ENCODE measurements at regions not wholly inside any gene's neighbourhood (a gene's known extent, or its start where the extent isn't known, plus 50 kb on each side); places are given as distances from the start of the nearest gene placed in this dataset.

- H3K27ac ChIP-seq = no peak overlapping the region
- intact Hi-C loops (cut with DNase I) = no loop called here
- WGBS, 3 donors = 67 to 86% (median 68%) methylated on average over 7 of the region's 7 CpGs
Measured at GRCh38 chrX:39975101-39975925, 122.4 kb downstream of the BCOR start.

GRCh38 chrX:39981946-39982345, 115.8 kb downstream of the BCOR start:
- Histone ChIP-seq H3K9me3 (no peaks in the 10 kb centered on the region), H3K36me3 (no peaks in the 10 kb centered on the region), H3K27ac (no peak overlapping the region), H3K4me1 (ENCODE audit: insufficient read depth) (peaks cover 2% of the 10 kb centered on the region), H3K4me3 (no peak overlapping the region), H3K27me3 (no peaks in the 10 kb centered on the region)
- TF ChIP-seq POLR2A (IDR thresholded peaks at IDR 0.05) (no peak), CTCF (IDR thresholded peaks at IDR 0.05) (no peak), EP300 (IDR thresholded peaks at IDR 0.05) (no peak)
- DNase-seq = no peak
- intact Hi-C loops (cut with DNase I) = no loop called here
- WGBS, 3 donors = 80% methylated on average over 3 of the region's 3 CpGs

More at GRCh38 chrX:39975101-39975925, 122.4 kb downstream of the BCOR start:
- H3K9me3 ChIP-seq = no peaks in the 10 kb centered on the region
- H3K36me3 ChIP-seq = no peaks in the 10 kb centered on the region
- DNase-seq = no peak
- H3K27me3 ChIP-seq = no peaks in the 10 kb centered on the region
- H3K4me1 ChIP-seq (ENCODE audit: insufficient read depth) = no peaks in the 10 kb centered on the region
- no peak overlapping the region for H3K4me3 ChIP-seq
- TF ChIP-seq CTCF (IDR thresholded peaks at IDR 0.05) = no peak
- no peak for TF ChIP-seq EP300 (IDR thresholded peaks at IDR 0.05)
- TF ChIP-seq POLR2A (IDR thresholded peaks at IDR 0.05) = no peak

- peaks cover 2% of the 10 kb centered on the region for H3K4me1 ChIP-seq (ENCODE audit: insufficient read depth)
- intact Hi-C loops (cut with DNase I) = no loop called here
- H3K27me3 ChIP-seq = no peaks in the 10 kb centered on the region
- no peak overlapping the region for H3K27ac ChIP-seq
- H3K4me3 ChIP-seq = no peak overlapping the region
- H3K9me3 ChIP-seq = no peaks in the 10 kb centered on the region
- no peak for TF ChIP-seq CTCF (IDR thresholded peaks at IDR 0.05)
- TF ChIP-seq EP300 (IDR thresholded peaks at IDR 0.05) = no peak
- TF ChIP-seq POLR2A (IDR thresholded peaks at IDR 0.05) = no peak
- WGBS, 3 donors = 64 to 84% (median 76%) methylated on average over 3 of the region's 3 CpGs
- DNase-seq = no peak
- H3K36me3 ChIP-seq = no peaks in the 10 kb centered on the region
Measured at GRCh38 chrX:39982948-39983347, 114.8 kb downstream of the BCOR start.

GRCh38 chrX:39983715-39984114, 114.0 kb downstream of the BCOR start:
- no peaks in the 10 kb centered on the region for H3K9me3 ChIP-seq
- WGBS, 3 donors = 59 to 66% (median 63%) methylated on average over 5 of the region's 5 CpGs
- no peak overlapping the region for H3K4me3 ChIP-seq
- no peaks in the 10 kb centered on the region for H3K36me3 ChIP-seq
- H3K27ac ChIP-seq = no peak overlapping the region
- H3K27me3 ChIP-seq = no peaks in the 10 kb centered on the region
- no peak for DNase-seq
- intact Hi-C loops (cut with DNase I) = no loop called here
- H3K4me1 ChIP-seq (ENCODE audit: insufficient read depth) = peaks cover 2% of the 10 kb centered on the region
- TF ChIP-seq POLR2A (IDR thresholded peaks at IDR 0.05) (no peak), CTCF (IDR thresholded peaks at IDR 0.05) (no peak), EP300 (IDR thresholded peaks at IDR 0.05) (no peak)

Measured in ovary (tissue), 7 donors.